WTC11 (cell line): ENCODE measurements at regions not wholly inside any gene's neighbourhood (a gene's known extent, or its start where the extent isn't known, plus 50 kb on each side); places are given as distances from the start of the nearest gene placed in this dataset.
A peak's percentile ranks its signal among the peaks of the same experiment; 100 is the strongest.

ENCODE experiments used
- ATAC-seq: fragments of 200-7000 bp; cut with Tn5 transposase; 2 replicates; pipeline ENCODE4 v1.10.0; 2021; ENCODE audit warnings: mild to moderate bottlenecking, moderate library complexity
- CTCF ChIA-PET: fragments of 300-600 bp; sonication (Branson Sonifier 250); formaldehyde crosslinking; loops from one replicate; lab custom pipeline; 2021; ENCODE audit warnings: antibody characterized with exemption; lab: Charles Lee
- POLR2A ChIA-PET: fragments of 350-600 bp; sonication (Branson Sonifier 250); formaldehyde crosslinking; loops from one replicate; lab custom pipeline; 2021; ENCODE audit warnings: antibody characterized with exemption; lab: Charles Lee
- DNase-seq: peaks from one replicate; pipeline ENCODE4 v3.0.0; 2021; ENCODE audit warnings: low spot score
- H3K27ac Mint-ChIP-seq: 2 replicates; pipeline ENCODE4 v1.8.0; 2021; ENCODE audit warnings: mixed read lengths
- H3K27me3 Mint-ChIP-seq: 2 replicates; pipeline ENCODE4 v1.8.0; 2021; ENCODE audit warnings: low read depth, mild to moderate bottlenecking, moderate library complexity, mixed read lengths
- H3K36me3 Mint-ChIP-seq: 2 replicates; pipeline ENCODE4 v1.8.0; 2021; ENCODE audit warnings: mixed read lengths
- H3K4me1 Mint-ChIP-seq: 2 replicates; pipeline ENCODE4 v1.8.0; 2022; ENCODE audit warnings: mixed read lengths
- H3K4me3 Mint-ChIP-seq: 2 replicates; pipeline ENCODE4 v1.8.0; 2021; ENCODE audit warnings: mild to moderate bottlenecking, moderate library complexity, mixed read lengths
- H3K9me3 Mint-ChIP-seq: 2 replicates; pipeline ENCODE4 v1.8.0; 2021; ENCODE audit warnings: mixed read lengths
- CDX4 ChIP-seq: fragments of 250-450 bp; sonication (Bioruptor Pico); IDR thresholded peaks from 2 replicates; pipeline ENCODE4 v1.9.0; 2021; ENCODE audit warnings: moderate library complexity, mild to moderate bottlenecking, inconsistent platforms, borderline replicate concordance
- CREM ChIP-seq: sonication (generic); formaldehyde crosslinking; IDR thresholded peaks from 2 replicates; pipeline ENCODE4 v1.8.1; 2022; ENCODE audit warnings: mild to moderate bottlenecking, missing genetic modification reagents, moderate library complexity
- FOXJ3 ChIP-seq: sonication (generic); formaldehyde crosslinking; IDR thresholded peaks from 2 replicates; pipeline ENCODE4 v1.9.0; 2021; ENCODE audit warnings: missing genetic modification reagents, mild to moderate bottlenecking, borderline replicate concordance
- IRF1 ChIP-seq: sonication (generic); formaldehyde crosslinking; IDR thresholded peaks from 2 replicates; pipeline ENCODE4 v1.8.0; 2023; ENCODE audit warnings: missing genetic modification reagents
- JAZF1 ChIP-seq: fragments of 250-450 bp; sonication (Bioruptor Pico); IDR thresholded peaks from 2 replicates; pipeline ENCODE4 v1.9.0; 2021; ENCODE audit warnings: moderate library complexity, mild to moderate bottlenecking, inconsistent platforms
- JUN ChIP-seq: sonication (generic); formaldehyde crosslinking; IDR thresholded peaks from 2 replicates; pipeline ENCODE4 v1.8.0; 2023; ENCODE audit warnings: mild to moderate bottlenecking, missing genetic modification reagents
- MAX ChIP-seq: sonication (generic); formaldehyde crosslinking; IDR thresholded peaks from 2 replicates; pipeline ENCODE4 v1.8.0; 2022; ENCODE audit warnings: mild to moderate bottlenecking, missing genetic modification reagents
- NR1H2 ChIP-seq: sonication (generic); formaldehyde crosslinking; IDR thresholded peaks from 2 replicates; pipeline ENCODE4 v1.9.0; 2021; ENCODE audit warnings: mild to moderate bottlenecking, moderate library complexity, missing genetic modification reagents
- PRRX2 ChIP-seq: fragments of 250-450 bp; sonication (Bioruptor Pico); IDR thresholded peaks from 2 replicates; pipeline ENCODE4 v1.8.0; 2021; ENCODE audit warnings: mild to moderate bottlenecking
- ZNF219 ChIP-seq: sonication (generic); formaldehyde crosslinking; IDR thresholded peaks from 2 replicates; pipeline ENCODE4 v1.8.0; 2023; ENCODE audit warnings: missing genetic modification reagents, mild to moderate bottlenecking, borderline replicate concordance
- ZNF263 ChIP-seq: sonication (generic); formaldehyde crosslinking; IDR thresholded peaks from 2 replicates; pipeline ENCODE4 v1.8.1; 2022; ENCODE audit warnings: low read depth, mild to moderate bottlenecking, moderate library complexity, missing genetic modification reagents
- ZNF317 ChIP-seq: sonication (generic); formaldehyde crosslinking; IDR thresholded peaks from 2 replicates; pipeline ENCODE4 v1.8.1; 2023; ENCODE audit warnings: low read depth, mild to moderate bottlenecking, moderate library complexity, missing genetic modification reagents, borderline replicate concordance
- ZNF532 ChIP-seq: fragments of 250-450 bp; sonication (Bioruptor Pico); IDR thresholded peaks from 2 replicates; pipeline ENCODE4 v1.9.0; 2021; ENCODE audit warnings: mild to moderate bottlenecking, borderline replicate concordance
- ZNF671 ChIP-seq: fragments of 250-450 bp; sonication (Bioruptor Pico); IDR thresholded peaks from 2 replicates; pipeline ENCODE4 v1.8.0; 2021; ENCODE audit warnings: mild to moderate bottlenecking
- TF ChIP-seq, protein P1 (sequence below): sonication (generic); formaldehyde crosslinking; IDR thresholded peaks from 2 replicates; pipeline ENCODE4 v1.8.1; 2023; ENCODE audit warnings: mild to moderate bottlenecking, missing genetic modification reagents, moderate library complexity
- TF ChIP-seq, protein P2 (sequence below): fragments of 250-450 bp; sonication (Bioruptor Pico); IDR thresholded peaks from 2 replicates; pipeline ENCODE4 v1.9.0; 2021; ENCODE audit warnings: mild to moderate bottlenecking
- TF ChIP-seq, protein P3 (sequence below): sonication (generic); formaldehyde crosslinking; IDR thresholded peaks from 2 replicates; pipeline ENCODE4 v1.8.1; 2023; ENCODE audit warnings: mild to moderate bottlenecking, missing genetic modification reagents
- TF ChIP-seq, protein P4 (sequence below): fragments of 200-600 bp; IDR thresholded peaks from 2 replicates; pipeline ENCODE4 v1.8.0; 2022; ENCODE audit warnings: antibody characterized with exemption

GRCh38 chr2:179355881-179356280 lies 91.2 kb upstream of the SESTD1 start:
- ChIA-PET POLR2A (no interaction called here), CTCF (interaction anchor here (0.8 kb wide), 1 partner anchor 55 kb away, joined by 3 read pairs; no protein-coding TSS in a partner anchor)
- TF ChIP-seq ZNF532 (CRISPR knock-in tag): no peak
- TF ChIP-seq, protein P1, sequence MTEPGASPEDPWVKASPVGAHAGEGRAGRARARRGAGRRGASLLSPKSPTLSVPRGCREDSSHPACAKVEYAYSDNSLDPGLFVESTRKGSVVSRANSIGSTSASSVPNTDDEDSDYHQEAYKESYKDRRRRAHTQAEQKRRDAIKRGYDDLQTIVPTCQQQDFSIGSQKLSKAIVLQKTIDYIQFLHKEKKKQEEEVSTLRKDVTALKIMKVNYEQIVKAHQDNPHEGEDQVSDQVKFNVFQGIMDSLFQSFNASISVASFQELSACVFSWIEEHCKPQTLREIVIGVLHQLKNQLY (CRISPR knock-in tag): no peak
- Mint-ChIP-seq H3K36me3 (no peaks in the 10 kb centered on the region), H3K4me3 (no peak overlapping the region), H3K4me1 (peaks cover 3% of the 10 kb centered on the region; the same call in 1 of the 2 replicates), H3K27ac (no peak overlapping the region), H3K27me3 (no peaks in the 10 kb centered on the region), H3K9me3 (no peaks in the 10 kb centered on the region)
- ATAC-seq: no peak
- no peak for DNase-seq

DNA sequence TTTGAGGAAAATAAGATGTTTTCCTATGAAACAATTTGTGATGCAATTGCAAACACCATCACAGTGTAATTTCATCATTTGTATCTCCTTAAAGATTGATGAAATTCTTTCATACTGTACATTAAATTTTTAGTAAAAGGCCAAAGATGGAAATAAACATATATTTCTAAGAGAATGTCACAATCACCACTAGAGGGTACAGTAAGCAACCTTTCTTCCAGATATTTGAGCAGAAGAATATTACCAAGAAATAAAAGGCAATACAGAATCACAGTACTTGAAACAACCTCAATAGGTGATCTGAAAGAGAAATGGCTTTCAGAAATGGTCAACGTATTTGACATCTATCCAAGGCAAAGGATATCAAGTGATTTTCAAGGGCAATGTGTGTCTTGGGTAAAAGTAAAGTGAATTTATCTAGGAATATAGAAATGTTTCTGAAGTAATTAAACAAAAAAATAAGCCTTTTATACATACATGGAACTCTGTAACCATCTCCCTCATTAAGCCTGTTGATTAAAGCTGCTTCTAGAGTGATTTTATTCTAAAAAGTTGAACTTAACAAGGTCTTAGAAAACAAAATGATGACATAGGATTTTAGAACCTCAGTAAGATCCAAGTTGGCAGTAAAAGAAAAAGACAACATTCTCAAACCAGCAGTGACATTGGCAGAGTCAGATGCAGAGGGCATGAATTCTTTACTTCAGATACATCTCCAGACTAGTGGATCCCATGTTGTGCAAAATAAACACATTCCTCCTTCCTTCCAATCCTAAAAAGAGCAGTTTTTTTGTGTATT lies 90.3 kb upstream of the SESTD1 start:
- no peak overlapping the region for H3K27ac Mint-ChIP-seq
- ATAC-seq: no peak
- CTCF ChIA-PET: no interaction called here

DNA sequence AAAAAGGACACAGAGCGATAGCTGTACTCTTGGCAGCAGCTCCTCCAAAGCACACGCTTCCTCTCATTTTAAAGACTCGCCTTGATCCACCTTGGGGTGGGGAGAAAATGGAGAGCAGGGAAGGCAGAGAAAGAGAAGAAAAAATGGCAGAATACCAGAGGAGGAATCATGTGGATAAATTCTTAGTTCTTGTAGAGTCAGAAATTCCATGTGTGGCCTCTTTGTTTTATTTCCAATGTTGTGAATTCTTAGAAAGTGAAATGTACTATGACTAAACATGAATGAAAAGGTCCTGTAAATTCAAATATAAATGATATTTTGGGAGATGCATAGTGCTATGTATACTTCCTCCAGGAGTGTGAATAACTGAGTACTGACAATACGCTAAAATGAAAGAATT lies 89.7 kb upstream of the SESTD1 start:
- Mint-ChIP-seq H3K4me3 (no peak overlapping the region), H3K9me3 (no peaks in the 10 kb centered on the region), H3K27me3 (no peaks in the 10 kb centered on the region), H3K36me3 (no peaks in the 10 kb centered on the region), H3K4me1 (peaks cover 5% of the 10 kb centered on the region; the same call in 1 of the 2 replicates), H3K27ac (no peak overlapping the region)
- ATAC-seq: no peak
- CTCF ChIA-PET: interaction anchor here (0.9 to 1.3 kb wide), 2 partner anchors 57 to 135 kb away, joined by 4 read pairs; no protein-coding TSS in a partner anchor
- DNase-seq: no peak
- POLR2A ChIA-PET: no interaction called here
- TF ChIP-seq CDX4: no peak
- TF ChIP-seq ZNF317 (CRISPR knock-in tag): no peak
- TF ChIP-seq, protein P2, sequence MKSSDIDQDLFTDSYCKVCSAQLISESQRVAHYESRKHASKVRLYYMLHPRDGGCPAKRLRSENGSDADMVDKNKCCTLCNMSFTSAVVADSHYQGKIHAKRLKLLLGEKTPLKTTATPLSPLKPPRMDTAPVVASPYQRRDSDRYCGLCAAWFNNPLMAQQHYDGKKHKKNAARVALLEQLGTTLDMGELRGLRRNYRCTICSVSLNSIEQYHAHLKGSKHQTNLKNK (CRISPR knock-in tag): no peak
- no peak for TF ChIP-seq JUN (CRISPR knock-in tag)
- TF ChIP-seq ZNF263 (CRISPR knock-in tag): no peak
- no peak for TF ChIP-seq IRF1 (CRISPR knock-in tag)
- TF ChIP-seq ZNF219 (CRISPR knock-in tag): no peak
- no peak for TF ChIP-seq NR1H2
- TF ChIP-seq CREM (CRISPR knock-in tag): no peak
- TF ChIP-seq JAZF1 (CRISPR knock-in tag): no peak
- TF ChIP-seq FOXJ3 (CRISPR knock-in tag): no peak
- TF ChIP-seq, protein P3, sequence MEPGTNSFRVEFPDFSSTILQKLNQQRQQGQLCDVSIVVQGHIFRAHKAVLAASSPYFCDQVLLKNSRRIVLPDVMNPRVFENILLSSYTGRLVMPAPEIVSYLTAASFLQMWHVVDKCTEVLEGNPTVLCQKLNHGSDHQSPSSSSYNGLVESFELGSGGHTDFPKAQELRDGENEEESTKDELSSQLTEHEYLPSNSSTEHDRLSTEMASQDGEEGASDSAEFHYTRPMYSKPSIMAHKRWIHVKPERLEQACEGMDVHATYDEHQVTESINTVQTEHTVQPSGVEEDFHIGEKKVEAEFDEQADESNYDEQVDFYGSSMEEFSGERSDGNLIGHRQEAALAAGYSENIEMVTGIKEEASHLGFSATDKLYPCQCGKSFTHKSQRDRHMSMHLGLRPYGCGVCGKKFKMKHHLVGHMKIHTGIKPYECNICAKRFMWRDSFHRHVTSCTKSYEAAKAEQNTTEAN (CRISPR knock-in tag): no peak
- no peak for TF ChIP-seq MAX
- TF ChIP-seq PRRX2: no peak

More for the DNA sequence above, 90.3 kb upstream of the SESTD1 start:
- Mint-ChIP-seq H3K27me3 (no peaks in the 10 kb centered on the region), H3K36me3 (no peaks in the 10 kb centered on the region), H3K4me1 (peaks cover 5% of the 10 kb centered on the region; the same call in 1 of the 2 replicates), H3K4me3 (no peak overlapping the region), H3K9me3 (no peaks in the 10 kb centered on the region)
- no peak for DNase-seq
- no peak for TF ChIP-seq ZNF671 (CRISPR knock-in tag)
- TF ChIP-seq, protein P4, sequence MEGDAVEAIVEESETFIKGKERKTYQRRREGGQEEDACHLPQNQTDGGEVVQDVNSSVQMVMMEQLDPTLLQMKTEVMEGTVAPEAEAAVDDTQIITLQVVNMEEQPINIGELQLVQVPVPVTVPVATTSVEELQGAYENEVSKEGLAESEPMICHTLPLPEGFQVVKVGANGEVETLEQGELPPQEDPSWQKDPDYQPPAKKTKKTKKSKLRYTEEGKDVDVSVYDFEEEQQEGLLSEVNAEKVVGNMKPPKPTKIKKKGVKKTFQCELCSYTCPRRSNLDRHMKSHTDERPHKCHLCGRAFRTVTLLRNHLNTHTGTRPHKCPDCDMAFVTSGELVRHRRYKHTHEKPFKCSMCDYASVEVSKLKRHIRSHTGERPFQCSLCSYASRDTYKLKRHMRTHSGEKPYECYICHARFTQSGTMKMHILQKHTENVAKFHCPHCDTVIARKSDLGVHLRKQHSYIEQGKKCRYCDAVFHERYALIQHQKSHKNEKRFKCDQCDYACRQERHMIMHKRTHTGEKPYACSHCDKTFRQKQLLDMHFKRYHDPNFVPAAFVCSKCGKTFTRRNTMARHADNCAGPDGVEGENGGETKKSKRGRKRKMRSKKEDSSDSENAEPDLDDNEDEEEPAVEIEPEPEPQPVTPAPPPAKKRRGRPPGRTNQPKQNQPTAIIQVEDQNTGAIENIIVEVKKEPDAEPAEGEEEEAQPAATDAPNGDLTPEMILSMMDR: 0 out of 2 replicates have a peak, but pooled peaks have one; percentile 19
- TF ChIP-seq, all 79 proteins: peak for 1
- POLR2A ChIA-PET: no interaction called here
